Ureter (tissue), 1 donor: ENCODE measurements at regions not wholly inside any gene's neighbourhood (a gene's known extent, or its start where the extent isn't known, plus 50 kb on each side); places are given as distances from the start of the nearest gene placed in this dataset.

ENCODE experiments used
- DNase-seq: peaks from one replicate; pipeline ENCODE4 v3.0.0-alpha.2; 2020; ENCODE audit warnings: low spot score
- donor health status: DM: yes; HTN: yes; CAD: no.

- no peak for DNase-seq
These were observed 279.1 kb downstream of the BRD1 start for GRCh38 chr22:49548356-49549202.

DNA sequence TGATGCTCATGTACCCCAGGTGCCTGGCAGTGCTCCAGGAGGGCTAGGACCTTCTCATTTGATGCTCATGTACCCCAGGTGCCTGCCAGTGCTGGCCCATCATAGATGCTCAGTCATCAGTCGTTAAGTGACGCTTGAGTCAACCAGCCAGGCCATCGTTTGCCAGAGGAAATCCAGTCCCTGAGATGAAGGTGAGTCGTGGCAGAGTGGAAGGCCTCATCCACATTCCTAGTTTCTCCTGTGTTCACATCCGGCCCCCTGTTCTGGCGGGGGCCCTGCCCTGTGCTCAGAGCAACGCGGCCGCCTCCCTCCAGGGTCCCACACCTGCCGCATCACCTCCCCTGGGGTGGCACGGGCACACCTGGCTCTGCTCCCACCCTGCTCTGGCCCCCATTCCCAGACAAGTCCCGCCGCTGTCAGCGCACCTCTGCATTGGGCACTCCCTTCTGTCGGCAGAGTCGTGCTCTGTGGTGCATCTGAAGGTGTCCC, 279.9 kb downstream of the BRD1 start:
- DNase-seq: no peak

- no peak for DNase-seq
These were observed 280.7 kb downstream of the BRD1 start for GRCh38 chr22:49546811-49547585.

GRCh38 chr22:49545606-49546005, 282.1 kb downstream of the BRD1 start:
- no peak for DNase-seq

DNA sequence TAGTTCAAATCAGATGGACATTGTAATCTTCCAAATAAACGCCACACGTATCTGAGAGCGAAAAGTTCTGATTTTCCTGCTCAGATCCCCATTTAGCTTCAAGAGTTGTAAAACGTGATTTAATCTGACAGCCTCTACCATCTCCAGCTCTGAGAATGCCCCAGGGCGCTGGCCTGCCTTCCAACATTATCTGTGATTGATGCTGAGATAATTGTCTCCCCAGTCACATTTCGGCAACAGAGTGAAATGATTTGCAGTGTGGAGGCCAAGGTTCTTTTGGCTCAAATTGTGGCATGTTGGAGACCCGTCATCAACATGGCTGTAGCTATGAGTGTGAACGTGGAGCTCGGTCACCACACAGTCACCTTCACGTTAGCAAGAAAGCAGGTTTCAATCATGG, 283.4 kb downstream of the BRD1 start:
- DNase-seq: no peak

DNA sequence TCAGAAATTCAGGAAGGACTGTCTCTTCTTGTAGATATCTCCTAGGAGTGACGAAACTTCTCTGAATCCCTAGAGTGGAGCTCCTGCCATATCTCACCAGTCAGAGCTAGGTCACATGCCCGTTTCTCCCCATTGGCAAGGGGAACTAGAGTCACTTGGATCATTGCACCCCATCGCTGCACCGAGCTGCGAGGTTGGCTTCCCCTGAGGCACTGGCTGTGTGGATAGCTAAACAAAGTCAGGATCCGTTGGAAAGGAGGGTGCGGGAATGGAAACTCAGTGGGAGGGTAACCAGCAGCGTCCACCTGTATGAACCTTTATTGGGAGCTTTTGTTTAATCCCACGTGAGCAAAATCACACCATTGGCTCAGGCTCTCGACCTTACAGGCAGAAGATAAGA, 283.8 kb downstream of the BRD1 start:
- DNase-seq: no peak

DNA sequence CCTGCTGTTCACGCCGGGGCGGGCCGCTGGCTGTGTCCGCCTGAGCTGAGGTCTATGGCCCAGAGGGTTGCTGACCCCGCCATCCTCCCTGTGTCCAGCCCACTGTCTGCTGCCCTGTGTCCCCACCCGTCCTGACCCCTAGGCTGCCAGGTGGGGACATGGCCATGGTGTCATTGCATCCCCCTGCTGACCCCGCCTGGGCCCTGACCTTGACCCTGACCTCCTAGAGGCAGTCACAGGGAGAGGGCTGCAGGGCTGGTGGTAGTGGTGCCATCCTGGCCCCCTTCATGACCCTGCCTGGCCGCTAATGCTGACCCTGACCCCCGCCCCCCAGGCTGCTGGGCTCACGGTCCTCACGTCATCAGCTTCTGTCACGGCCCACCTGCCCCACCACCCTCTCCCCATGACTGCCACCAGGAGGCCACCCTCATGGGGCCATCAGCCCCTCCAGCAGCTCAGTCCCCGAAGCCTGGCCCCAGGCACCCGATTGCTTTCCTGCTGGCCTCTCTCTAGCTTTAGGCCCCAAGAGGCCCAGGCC, 285.9 kb downstream of the BRD1 start:
- no peak for DNase-seq

DNA sequence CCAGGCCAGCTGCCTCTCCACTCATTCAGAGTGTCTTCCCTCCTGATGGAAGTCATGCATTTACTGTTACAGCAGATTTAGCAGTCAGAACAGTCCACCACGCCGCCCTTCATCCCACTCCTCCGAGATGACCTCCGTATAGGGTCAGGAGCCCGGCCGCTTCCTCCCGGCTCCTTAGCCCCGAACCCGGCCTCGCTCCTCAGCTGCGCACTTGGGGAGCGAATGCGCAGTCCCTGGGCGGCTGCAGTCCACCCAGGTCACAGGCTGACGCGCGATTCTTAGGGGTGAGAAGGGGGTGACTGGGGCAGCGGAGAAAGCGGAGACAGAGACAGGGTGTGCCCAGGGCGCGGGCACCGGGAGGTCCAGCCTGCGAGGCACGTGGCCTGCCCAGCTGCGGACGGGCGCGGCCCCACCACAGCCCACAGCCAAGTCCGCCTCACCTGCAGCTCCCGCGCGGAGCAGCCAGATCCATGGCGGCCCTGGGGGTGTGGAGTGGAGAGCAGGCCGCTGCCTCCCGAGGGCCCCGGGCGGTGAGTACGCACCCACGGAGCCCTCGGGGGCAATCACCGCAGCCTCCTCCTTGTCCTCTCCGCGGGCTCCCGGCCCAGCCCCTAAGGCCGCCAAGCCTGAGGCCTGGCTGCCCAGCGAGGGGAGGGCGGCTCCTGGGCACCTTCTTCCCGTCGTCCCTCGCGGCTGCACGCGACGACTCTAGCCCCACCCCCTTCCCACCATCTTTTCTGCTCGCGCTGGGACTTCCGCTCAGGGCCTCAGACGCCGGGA, 286.6 kb downstream of the BRD1 start:
- no peak for DNase-seq

DNA sequence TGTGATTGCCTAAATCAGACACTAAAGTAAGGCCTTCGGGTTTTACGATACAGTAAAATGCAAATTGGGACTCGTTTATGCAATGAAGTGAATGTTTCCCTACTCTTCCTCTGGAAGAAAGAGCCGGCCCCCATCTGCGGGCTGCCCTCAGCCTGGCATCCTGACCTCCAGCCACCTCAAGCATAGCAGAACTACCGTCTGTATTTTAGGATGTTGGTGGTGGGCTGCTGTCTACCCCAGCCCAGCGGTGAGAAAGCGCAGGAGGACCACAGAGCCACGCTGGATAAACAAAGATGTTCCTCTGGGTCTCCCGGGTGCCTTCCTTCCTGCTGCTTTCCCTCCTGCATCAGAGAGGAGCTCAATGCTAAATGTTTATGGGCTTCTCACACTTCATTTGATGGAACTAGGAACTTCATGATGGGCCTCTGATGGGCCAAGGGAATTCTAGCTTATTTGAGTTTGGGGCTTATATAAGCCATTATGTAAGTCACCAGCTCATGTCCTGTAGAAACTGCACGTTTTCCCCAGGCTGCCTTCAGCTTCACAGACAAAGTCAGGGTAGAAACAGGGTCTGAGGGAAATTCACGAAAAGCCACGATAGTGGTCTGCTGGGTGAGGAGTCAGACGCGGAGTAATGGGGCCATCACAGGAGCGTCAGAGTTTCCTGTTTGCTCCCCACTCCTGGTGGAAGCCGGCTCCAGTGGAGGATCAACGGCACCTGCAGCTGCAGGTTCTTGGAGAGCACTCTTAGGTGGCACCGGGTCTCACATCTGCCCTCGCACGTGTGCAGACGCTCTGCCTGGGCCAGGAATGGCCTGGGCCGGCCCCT, 287.4 kb downstream of the BRD1 start:
- no peak for DNase-seq

DNA sequence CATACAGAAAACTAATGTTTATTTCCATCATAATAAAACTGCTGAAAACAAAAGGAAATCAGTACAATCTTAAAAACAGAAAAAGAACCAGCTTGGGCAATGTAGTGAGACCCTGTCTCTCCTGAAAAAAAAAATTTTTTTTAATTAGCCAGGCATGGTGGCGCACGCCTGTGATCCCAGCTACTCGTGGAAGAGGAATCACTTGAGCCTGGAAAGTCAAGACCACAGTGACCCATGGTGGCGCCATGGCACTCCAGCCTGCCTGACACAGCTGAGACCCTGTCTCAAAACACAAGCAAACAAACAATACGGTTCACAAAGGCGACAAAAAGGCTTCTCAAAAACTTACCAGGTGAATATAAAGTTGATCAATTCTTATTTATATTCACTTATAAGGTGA, 289.7 kb downstream of the BRD1 start:
- no peak for DNase-seq

- no peak for DNase-seq
These were observed 291.0 kb downstream of the BRD1 start for GRCh38 chr22:49536571-49537131.

- no peak for DNase-seq
These were observed 292.0 kb downstream of the BRD1 start for GRCh38 chr22:49535527-49536125.

DNA sequence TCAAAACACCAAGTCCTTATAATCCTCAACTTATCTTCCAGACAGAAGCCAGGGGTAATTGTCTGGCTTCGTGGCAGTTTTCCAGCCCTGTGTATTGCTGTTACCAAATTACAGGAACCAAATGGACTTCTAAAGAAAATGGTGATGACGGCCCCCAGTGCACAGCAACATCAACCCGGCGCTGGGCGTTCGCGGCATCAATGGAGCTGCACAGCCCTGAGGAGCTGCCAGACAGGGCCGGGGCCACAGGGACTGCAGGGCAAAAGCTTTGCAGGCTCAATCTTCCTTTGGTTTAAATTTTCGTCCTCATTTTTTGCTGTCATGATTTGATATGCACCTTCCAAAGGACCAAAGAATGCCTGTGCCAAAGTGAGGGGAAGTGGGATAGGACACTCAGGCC, 292.5 kb downstream of the BRD1 start:
- DNase-seq: no peak

GRCh38 chr22:49534386-49534785, 293.3 kb downstream of the BRD1 start:
- DNase-seq: peak; percentile 10

GRCh38 chr22:49533886-49534285, 293.8 kb downstream of the BRD1 start:
- DNase-seq: no peak

DNA sequence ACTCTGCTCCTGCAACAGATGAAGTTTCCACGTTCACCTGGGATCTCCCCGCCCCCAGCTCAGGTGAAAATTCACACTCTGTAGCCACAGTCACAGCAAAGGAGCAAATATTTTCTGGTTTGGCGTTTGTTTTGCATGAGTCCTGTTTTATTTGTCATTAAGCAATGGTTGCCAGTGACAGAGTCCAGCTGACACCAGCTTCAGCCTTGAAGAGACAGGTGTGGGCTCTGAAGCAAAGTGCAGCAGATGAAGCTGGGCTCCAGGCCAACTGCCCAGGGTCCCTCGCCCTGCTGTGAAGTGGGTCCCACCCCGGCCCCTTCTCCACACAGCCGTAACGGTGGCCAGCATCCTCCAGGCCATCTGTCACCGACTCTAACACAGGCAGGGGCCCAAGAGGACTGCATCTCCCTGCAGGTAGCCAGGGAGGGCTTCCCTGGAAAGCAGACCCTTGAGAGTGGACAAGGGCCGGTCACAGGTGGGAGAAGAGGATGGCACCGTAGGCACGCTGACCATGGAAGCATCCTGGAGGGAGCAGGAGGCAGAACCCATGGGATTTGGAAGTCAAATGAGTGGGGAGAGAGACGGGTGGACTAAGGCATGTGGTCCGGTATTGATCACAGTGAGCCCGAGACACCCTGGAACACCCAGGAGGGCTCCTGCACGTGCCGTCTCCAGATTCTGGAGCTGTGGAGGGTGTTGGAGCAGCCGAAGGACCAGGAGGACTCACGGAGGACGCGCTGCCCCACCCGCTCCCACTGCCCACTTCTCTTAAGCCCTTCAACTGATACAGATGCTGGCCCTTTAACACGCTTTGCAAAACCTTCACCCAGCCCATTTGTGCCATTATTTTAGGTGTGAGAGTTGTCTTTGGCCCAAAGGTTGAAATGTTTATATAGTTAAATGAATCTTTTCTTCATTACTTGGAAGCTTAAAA, 294.5 kb downstream of the BRD1 start:
- DNase-seq: no peak

DNA sequence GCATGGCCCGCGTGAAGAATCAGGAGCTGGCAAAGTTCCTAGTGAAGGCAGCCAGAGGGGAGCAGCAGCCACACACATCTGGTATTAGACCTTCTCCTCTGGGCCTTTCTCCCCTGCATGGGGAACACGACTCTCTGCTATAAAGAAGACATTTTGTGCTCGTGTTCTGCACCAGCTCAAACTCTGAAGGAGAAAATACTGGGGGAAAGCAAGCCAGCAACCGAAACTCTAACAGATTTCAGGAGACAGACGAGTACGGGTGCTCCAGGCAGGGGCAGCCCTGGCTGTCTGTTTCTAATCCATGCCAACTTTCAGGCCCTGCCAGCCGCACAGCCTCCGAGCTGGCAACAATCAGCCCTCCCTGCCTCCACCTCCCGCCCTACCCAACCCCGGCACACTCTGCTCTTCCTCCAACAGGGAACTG, 296.3 kb downstream of the BRD1 start:
- no peak for DNase-seq

- no peak for DNase-seq
These were observed 296.9 kb downstream of the BRD1 start for GRCh38 chr22:49530671-49531367.

DNA sequence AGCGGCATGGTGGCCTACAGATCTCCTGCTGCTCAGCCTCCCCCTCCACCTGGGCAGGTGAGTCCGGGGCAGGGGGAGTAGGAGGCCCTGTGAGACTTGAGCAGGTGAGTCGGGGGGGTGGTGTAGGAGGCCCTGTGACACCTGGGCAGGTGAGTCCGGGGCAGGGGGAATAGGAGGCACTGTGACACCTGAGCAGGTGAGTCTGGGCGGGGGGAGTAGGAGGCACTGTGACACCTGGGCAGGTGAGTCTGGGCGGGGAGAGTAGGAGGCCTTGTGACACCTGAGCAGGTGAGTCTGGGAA, 299.3 kb downstream of the BRD1 start:
- no peak for DNase-seq
